ENCODE measurements at regions not wholly inside any gene's neighbourhood (a gene's known extent, or its start where the extent isn't known, plus 50 kb on each side); places are given as distances from the start of the nearest gene placed in this dataset.

GRCh38 chr12:25420116-25420515 lies 133.0 kb downstream of the LMNTD1 start:
- CTCF ChIA-PET = interaction anchor here (1.4 kb wide), 1 partner anchor 9 kb away, joined by 3 read pairs; no protein-coding TSS in a partner anchor
- dilution Hi-C loops (cut with MboI; ENCODE audit: extremely low pct_ligation_motif_present, low sequenced_read_pairs) = no loop called here
- no peak for DNase-seq (ENCODE audit: low read depth, low spot score)

More at GRCh38 chr12:25420116-25420515, 133.0 kb downstream of the LMNTD1 start:
- BruUV-seq (replicated peaks) = no TSS peak
- no peak for FAIRE-seq
- H3K4me1 ChIP-seq (ENCODE audit: control insufficient read depth, extremely low read depth, insufficient read depth, low read length) = no peaks in the 10 kb centered on the region
- H4K20me1 ChIP-seq (replicated peaks; ENCODE audit: control insufficient read depth, extremely low read depth, insufficient read depth, low read length) = no peaks in the 10 kb centered on the region
- intact Hi-C loops (cut with micrococcal nuclease) = no loop called here
- no peaks in the 10 kb centered on the region for H3K9me1 ChIP-seq (replicated peaks; ENCODE audit: control insufficient read depth, extremely low read depth, insufficient read depth, low read length)
- POLR2A ChIA-PET = no interaction called here
- H3K27me3 ChIP-seq (ENCODE audit: control insufficient read depth in 2 of 2, insufficient read depth in 2 of 2, low read length in 2 of 2) = no peaks in the 10 kb centered on the region
- H3K4me2 ChIP-seq (ENCODE audit: insufficient read depth, low read length) = no peak overlapping the region
- no peak overlapping the region for H2AFZ ChIP-seq (ENCODE audit: low read depth, low read length)
- no peak overlapping the region for H3K9ac ChIP-seq (replicated peaks; ENCODE audit: extremely low read depth, insufficient read depth, low read length)
- no peak overlapping the region for H3K27ac ChIP-seq (ENCODE audit: insufficient read depth, low read depth, low read length)
- H3K36me3 ChIP-seq (ENCODE audit: control insufficient read depth in 2 of 2, extremely low read depth in 1 of 2, insufficient read depth in 2 of 2, low read length in 2 of 2) = no peaks in the 10 kb centered on the region
- no peaks in the 10 kb centered on the region for H3K79me2 ChIP-seq (ENCODE audit: control insufficient read depth, insufficient read depth, low read length)
- H3K9me3 ChIP-seq (replicated peaks; ENCODE audit: control insufficient read depth, insufficient read depth, low read length) = no peaks in the 10 kb centered on the region
- H3K4me3 ChIP-seq (replicated peaks in 1 of 3; ENCODE audit: insufficient read depth in 1 of 3, low read depth in 1 of 3, low read length in 3 of 3) = no peak overlapping the region
- TF ChIP-seq POLR2AphosphoS5 (IDR thresholded peaks at IDR 0.05; ENCODE audit: insufficient read depth, low read depth, low read length) = no peak
- TF ChIP-seq POLR2A (IDR thresholded peaks at IDR 0.05; ENCODE audit: low read depth, low read length) = no peak
- TF ChIP-seq GATA2 (IDR thresholded peaks at IDR 0.05; ENCODE audit: insufficient read depth, insufficient read length, low read depth, low read length) = no peak
- no peak for TF ChIP-seq FOS (IDR thresholded peaks at IDR 0.05; ENCODE audit: borderline replicate concordance, insufficient read depth, low read length)
- TF ChIP-seq JUN (IDR thresholded peaks at IDR 0.05; ENCODE audit: borderline replicate concordance, insufficient read depth, insufficient read length, low read depth) = no peak
- no peak for TF ChIP-seq CTCF (IDR thresholded peaks at IDR 0.05; ENCODE audit: extremely low read depth in 1 of 2, insufficient read depth in 1 of 2, low read depth in 1 of 2, low read length in 2 of 2)
- no peak for TF ChIP-seq MYC (IDR thresholded peaks at IDR 0.05; ENCODE audit: low read depth, low read length)
- TF ChIP-seq MAX (IDR thresholded peaks at IDR 0.05; ENCODE audit: insufficient read depth, insufficient read length) = no peak
- no peak for TF ChIP-seq EZH2 (IDR thresholded peaks at IDR 0.05; ENCODE audit: borderline replicate concordance, low read depth, low read length, severe bottlenecking)

All from endothelial cell of umbilical vein (primary cell).